DMS 273 (cell line): ENCODE measurements at regions not wholly inside any gene's neighbourhood (a gene's known extent, or its start where the extent isn't known, plus 50 kb on each side); places are given as distances from the start of the nearest gene placed in this dataset.
A peak's percentile ranks its signal among the peaks of the same experiment; 100 is the strongest.

Source experiments
- DNase-seq: peaks from one replicate; lab custom pipeline; 2025; ENCODE audit not compliant: unreplicated experiment; lab: John Stamatoyannopoulos, UW

DNA sequence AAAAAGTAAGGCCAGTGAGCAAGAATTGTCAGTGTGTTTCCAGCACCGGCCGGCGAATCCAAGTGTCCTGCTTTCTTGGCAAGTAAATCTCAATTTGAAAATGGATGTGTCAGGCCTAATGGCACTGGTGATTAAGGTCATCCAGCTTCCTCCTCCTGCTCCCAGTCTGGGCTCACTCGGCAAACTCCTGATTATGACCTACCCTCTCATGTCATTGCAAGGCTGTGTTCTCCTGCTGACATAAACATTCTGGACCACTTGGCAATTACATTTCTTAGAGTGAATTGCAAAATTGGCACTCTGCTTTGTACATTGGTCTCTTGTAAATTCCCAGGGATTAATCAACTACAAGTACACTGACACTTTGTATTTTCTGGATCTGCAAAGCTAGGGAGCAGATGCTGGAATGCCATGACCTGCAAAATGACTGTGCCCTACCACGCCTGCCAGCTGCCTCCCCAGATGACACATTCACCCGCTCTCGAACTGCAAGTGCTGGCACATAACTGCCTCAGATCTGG is 473.8 kb downstream of the KIF20B start:
- DNase-seq, result peak; percentile 16

DNA sequence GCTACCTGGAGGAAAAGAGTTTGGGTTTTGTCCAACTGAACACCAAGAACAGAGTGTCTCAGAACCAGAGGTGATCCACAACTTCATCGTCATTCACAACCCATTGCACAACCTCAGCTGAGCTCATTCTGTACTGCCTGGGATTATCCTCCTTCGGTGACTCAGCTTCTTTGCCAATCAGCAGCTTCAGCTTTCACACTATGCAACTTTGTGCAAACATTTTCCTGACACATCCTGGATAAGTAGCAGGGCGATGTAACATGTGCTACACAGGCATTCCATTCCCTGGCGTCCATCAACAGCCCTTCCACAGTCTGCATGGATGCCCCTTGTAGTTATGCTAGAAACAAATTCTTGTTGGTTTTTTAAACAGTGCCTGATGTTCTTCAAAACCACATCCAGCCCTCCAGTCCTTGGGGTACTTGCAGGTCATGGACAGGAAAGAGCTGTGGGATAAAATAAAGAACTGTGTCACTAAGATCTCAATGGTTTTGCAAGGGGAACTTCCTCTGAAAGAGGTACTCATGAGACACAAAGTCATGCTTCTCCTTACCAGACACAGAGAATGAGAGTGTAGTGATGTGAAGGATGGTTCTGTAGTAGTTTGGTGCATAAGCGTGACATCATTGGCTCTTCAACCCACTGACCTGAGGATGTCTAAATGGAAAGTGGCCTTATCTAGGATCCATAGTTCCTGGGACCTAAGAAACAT is 478.5 kb downstream of the KIF20B start:
- no peak for DNase-seq

DNA sequence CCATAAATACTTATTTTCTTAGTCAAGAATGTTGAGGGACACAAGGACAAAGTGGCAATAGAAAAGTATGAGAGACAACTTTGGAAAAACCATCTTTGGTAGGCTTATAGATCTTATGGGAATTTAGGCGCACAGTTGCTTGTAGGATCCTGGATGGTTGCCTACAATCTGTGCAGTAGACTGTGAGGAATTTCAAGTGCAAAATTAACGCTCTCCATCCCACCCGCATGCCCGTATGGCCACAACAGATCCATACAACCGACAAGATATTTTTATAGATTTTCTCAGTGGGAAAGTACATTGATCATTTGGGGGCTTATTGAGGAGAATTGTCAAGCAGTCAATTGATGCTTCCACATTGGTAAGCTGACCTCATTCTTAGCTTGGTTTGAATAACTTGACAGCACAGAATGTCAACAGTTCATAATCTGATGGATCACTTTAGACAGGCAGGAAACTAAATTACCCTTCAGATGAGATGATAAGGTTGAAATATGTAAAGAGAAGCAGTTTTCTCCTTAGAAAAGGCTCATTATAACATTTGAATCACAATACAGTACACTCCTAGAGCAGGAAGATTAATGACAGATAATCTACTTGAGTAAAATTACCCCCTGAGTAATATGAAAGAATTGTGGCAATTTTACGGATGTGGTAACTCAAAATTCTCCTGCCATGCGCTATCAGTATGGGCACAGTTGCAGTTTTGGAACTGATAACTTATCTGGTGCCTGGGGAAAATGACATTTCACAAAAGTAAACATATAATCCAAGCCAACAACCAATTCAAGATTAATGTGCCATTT is 479.7 kb downstream of the KIF20B start:
- no peak for DNase-seq

DNA sequence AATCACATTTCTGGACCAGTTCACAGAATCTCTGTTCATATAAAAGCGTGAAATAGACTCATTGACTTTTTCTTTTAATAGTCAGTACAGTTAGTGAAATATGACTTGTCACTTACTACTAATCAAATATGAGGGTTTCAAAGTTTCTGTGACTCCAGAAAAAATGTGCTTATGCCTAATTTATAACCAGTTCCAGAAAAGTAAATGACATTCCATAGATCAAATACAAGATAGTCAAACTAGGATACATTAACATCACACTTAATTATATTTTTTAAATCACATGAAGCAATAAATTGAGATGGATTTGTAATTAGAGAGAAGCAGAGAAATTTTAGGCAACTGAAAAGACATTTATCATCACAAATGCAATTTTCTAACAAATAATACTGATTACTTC is 491.4 kb downstream of the KIF20B start:
- DNase-seq, result no peak

DNA sequence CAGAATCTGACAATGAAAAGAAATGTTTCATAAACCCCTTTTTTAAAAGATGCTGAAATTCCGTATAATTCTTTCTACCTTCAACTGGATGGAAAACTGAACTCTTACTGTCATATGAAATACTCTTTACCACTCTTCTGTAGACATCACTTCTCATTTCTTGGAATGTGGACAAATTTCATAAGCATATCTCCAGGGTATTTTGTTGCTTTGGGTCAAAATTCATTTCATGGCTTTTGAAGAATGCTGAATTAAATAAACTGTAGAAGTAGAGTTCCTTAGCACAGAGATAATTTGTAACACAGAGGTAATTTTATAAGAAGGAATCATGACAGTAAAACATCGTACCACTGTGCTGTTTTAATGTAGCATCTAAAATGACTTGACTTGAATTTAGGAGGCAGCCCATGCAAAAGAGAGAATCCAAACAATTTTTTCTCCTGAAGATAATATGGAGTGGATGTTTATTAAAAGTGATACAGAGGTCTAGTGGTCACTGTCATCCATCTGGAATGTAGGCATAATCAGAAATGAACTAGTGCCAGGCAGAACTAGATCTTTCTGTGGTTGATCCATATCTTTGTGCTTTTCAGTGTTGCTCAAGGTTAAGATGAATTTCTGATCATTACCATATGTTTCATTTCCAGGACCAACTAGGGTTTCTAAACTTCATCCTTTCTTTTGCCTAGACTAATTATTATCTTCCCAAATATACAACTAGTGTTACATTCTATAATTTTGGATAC is 492.0 kb downstream of the KIF20B start:
- DNase-seq, result no peak

DNA sequence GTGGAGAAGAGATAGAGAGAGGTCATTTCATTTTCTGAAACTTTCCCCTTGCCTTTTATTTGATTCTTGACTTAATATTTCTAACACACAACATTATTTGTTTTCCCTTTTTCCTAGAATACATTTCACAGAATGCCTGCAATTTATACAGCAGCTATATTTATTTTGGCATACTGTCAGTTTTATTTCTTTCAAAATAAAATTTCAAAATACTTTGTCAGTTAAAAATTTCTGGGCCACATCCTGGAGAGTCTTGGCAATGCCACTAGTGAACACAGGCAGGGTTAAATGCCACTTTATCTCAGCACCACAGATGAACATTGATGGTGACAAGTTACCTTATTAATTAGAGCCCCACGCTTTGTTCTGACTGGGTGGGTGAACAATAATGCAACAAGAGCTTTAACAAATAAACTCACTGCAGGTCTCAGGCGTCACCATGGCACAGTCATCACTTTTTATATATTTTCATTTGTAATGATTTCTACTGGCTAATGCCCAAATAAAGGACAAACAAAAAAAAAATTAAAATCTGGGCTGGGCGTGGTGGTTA is 494.0 kb downstream of the KIF20B start:
- no peak for DNase-seq

DNA sequence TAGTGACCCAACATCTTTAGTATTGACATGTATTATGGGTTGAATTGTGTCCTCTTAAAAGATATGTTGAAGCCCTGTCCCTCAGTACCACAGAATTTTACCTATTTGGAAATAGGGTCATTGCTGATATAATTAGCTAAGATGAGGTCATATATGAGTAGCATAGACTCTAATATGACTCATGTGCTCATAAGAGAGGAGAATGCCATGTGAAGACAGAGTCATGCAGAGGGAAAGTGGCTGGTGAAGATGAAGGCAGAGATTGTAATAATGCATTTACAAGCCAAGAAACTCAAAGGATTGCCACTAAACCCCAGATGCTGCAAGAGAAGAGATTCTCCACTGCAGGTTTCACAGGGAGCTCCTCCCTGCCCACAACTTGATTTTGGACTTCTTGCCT is 496.4 kb downstream of the KIF20B start:
- DNase-seq, result no peak

DNA sequence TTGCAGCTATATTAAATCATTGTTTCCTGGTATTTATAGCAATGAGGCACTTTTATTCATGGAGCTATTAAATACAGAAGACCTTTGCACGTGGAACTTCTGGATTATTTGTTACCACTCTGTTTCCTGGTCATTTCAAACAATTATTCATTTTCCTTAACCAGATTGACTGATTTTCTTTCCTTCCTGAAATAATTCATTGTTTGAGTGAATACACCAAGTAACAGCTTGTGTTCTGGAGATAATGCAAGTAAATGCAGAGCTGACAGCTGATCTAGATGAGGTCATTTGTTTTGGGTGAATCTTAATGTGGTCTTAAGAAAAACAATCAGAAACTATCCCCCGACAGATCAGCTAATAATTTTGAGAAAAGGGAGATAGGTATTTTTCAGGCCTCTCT is 497.7 kb downstream of the KIF20B start:
- peak; percentile 0 for DNase-seq

DNA sequence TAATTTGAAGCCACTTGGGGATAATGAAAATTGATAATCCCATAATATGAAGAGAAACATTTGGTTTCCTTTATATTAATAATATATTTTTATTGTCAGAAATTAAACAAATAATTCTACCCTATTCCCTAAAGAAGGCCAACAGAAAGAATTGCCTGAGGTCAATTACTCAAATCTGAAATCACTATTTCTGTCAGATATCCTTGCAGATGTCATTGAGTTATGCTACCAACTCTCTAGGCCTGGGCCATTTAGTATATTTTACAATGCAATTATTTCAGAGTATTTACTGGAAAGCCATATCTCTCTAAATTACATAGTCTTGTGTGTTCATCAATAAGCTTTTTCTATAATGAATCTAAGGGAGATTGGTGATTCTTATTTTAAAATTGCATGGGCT is 498.1 kb downstream of the KIF20B start:
- DNase-seq, result no peak

DNA sequence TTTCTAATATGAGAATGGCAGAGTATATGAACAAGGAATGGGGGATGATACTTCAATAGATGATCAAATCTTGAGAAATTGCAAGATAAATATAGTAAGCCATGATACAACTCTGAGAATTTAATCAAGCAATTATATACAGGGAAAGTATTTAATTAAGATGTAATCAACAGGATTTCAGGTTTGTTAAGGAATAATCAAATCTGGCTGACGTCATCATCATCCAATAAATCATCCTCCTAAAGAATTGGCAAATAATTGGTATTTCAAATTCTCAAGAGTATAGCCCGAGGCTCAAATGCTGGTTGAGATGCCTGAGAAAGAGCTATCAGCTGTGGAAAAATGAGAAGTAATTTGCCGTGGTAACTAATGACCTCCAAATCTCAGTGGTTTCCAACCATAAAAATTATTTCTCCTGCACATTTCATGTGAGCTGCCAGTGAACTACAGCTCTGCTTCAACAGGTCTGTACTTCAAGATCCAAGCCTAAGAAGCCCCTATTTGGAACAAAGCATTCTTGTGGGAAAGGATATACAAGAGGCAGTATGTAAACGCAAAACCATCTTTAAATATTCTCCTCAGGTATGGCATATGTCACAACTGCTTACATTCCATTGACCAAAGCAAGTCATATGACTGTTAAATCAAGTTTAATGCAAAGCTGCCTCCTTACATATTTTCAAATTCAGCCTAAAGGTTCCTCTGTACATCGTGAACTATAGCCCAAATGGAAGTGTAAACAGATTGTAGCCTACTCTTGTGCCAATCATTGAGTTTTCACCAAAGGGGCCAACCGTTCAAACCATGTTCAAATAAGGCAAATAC is 503.0 kb downstream of the KIF20B start:
- no peak for DNase-seq

DNA sequence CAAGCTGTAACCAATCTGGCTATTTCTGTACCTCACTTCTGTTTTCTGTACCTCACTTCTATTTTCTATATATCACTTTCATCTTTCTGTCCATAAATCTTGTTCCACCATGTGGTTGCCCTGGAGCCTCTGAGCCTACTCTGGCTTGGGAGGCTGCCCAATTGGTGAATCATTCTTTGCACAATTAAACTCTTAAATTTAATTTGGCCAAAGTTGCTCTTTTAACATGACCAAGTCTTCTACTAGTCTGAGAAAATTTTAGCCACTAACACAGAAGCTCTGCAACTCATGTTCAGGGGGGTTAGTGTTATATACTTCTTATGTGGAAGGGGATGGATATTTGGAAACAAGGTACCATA is 503.5 kb downstream of the KIF20B start:
- DNase-seq, result no peak

DNA sequence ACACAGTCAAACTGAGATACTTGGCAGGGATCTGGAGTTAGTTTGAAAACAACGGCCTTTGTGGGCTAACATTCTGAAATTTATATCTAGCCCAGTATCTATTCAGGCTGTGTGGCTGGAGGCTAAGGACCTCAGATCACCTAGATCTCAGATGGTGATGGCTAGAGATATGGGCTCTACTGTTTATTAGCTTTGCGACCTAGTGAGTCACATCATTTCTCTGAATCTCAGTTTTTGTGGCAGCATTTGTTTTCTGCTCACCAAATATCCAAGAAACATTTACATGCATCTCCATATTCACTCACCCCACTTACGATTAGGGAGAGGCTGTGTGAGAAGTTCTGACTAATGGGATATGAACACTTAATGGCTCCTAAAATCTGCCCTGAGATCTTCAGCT is 503.9 kb downstream of the KIF20B start:
- DNase-seq, result no peak

DNA sequence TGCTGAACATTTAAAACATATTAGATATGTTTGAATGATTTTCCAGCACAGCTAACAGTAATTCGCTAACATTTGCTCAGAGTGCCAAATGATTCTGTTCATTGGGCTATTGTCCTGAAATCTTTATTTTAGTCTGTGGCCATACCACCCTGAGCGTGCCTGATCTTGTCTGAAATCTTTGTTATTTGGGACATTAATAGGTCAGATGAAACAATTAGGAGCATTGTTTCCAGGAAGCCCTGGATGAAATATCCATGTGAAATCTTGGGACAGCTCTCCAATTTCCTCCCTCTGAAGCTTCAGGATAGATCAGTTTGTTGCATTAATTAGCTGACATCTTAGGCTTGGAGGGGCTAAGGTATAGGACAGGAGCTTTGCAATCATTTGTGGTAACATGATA is 512.0 kb downstream of the KIF20B start:
- DNase-seq, result no peak

DNA sequence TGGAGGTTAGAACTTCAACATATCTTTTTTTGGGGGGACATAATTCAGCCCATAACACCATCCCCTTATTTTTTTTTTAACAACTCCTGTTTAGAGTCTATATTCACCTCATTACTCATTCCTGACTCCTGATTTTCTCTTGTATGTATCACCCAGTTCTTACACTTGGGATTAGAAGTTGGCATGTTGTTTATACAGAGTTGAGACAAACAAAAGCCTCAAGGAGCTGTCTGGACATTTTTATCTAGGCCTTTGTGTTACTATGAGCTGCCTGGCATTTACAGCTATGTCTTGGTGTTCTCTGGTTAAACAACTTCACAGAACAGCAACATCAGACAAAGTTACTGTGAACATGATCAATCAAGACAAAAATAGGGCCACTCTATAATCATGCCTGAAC is 517.5 kb downstream of the KIF20B start:
- DNase-seq, result no peak

DNA sequence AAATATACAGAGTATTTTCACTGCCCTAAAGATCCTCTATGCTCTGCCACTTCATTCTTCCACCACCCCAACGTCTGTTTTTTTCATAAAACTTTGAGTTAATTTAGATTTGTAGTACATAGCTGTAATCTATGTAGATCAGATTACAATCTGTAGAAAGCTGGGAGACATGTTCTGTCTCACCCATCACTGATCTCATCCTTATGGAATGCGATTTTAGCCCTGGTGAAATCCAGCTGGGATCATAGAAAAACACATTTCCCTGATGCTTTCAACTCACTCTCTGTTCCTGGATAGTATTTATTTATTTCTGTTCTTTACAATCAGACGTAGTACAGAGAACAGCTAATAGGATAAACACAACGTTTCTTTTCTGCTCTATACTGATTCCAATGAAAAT is 521.0 kb downstream of the KIF20B start:
- no peak for DNase-seq

DNA sequence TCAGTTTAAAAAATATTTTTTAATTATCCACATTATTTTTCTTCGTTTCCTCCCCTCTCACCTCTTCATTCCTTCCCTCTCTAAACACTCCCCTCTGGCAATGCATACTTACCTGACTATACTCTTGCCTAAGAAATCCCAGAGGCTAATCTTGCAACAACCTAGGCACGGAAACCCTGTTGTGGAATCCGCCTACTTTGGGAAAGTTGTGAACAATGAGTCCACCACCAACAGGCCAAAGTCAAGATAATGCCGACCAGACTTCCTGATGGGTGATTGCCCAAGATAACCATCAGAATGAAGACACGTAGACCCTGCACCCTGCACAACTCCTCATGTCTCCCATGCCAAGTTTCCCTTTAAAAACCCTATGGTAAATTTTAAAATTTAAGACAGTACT is 521.5 kb downstream of the KIF20B start:
- DNase-seq, result no peak

DNA sequence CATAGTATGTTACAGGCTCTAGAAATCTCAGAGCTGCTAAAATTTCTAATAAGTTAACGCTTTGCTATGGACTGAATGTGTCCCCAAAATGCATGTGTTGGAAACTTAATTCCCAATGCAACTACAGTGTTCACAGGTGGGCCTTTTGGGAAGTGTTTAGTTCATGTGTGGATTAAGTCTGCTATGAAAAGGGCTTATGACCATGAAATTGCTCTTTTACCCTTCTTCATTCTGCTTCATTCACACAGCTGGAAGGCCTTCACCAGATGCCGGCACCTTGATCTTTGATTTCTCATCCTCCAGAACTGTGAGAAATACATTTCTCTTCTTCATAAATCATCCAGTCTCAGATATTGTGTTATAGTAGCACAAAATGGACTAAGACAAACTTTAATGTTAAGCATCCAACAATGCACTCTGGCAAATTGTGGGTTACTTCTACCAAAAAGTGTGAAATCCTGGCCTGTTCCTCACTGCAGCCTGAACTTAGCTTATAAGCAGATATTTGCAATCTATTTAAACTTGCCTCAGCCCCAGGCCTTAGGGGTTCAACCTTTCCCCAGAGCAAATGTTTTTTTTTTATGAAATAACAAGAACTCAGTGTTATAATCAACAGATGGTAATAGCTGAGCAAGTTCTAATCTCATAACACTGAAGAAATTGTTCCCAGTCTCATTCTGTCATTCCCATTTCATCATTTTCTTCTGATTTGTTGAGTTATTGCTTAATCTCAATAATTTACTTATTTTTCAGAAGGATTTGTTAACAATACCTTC is 523.6 kb downstream of the KIF20B start:
- no peak for DNase-seq

DNA sequence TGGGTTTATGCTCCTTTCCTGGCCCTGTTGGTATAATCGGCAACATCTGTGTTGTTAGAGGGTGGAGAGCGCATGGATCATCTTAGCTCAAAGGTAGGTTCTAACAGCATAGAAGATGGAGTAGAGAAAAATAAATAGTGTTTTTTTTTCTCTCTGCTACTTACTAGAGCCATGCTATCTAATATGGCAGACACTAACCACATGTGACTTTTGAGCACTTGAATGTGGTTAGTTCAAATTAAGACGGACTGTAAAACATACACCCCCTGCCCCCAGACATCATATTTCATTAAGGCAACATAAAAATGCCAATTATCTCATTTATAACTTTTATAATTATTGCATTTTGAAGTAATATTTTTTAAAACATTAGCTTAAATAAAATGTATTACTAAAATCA is 525.1 kb downstream of the KIF20B start:
- DNase-seq, result no peak

DNA sequence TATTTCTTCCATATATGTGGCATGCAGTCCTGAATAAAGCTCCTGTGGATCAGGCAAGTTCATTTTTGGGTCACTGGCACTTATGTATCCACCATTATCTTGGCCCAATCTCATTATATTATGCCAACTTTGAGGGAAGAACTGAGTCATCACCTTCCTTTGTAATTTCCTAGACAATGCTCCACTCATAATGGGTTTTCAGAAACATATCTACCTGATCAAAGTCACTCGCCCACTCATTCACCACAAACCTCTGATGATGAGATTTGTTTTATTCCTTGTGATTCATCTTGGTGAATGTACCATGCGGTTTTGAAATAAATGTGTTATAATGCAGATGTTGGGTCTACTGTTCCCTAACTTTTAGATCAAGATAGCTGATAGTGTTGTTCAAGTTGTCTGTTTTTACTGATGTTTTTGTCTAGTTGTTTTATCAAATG is 525.8 kb downstream of the KIF20B start:
- DNase-seq, result no peak

DNA sequence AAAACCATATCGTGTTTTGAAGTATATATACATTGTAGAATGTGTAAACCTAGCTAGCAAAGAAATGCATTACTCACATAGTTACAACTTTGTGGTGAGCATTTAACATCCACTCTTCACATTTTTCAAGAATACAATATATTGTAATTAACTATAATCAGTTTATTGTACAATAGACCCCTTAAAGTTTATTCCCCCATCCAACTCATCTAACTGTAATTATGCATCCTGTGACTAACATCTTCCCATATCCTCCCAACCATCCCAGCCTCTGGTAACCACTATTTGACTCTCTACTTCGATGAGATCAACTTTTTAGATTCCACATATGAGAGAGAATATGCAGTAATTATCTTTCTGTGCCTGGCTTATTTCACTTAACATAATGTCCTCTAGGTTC is 526.4 kb downstream of the KIF20B start:
- no peak for DNase-seq
